Stomach (tissue), 4 donors: ENCODE measurements at regions not wholly inside any gene's neighbourhood (a gene's known extent, or its start where the extent isn't known, plus 50 kb on each side); places are given as distances from the start of the nearest gene placed in this dataset.

Source experiments
- CTCF ChIP-seq, 7 experiments: fragments of 450-650 bp in 4 of 7; fragments of 200-600 bp in 3 of 7; sonication (generic) in 3 of 7; IDR thresholded peaks; one replicate each; pipeline ENCODE4 v1.5.1; 2016 to 2019; ENCODE audit warnings: antibody characterized with exemption in 7 of 7, control low read depth in 2 of 7, mild to moderate bottlenecking in 1 of 7
- EP300 ChIP-seq: sonication (generic); formaldehyde crosslinking; IDR thresholded peaks from one replicate; pipeline ENCODE4 v1.6.1; 2017; ENCODE audit warnings: antibody characterized with exemption
- POLR2A ChIP-seq, 4 donors: fragments of 450-650 bp; IDR thresholded peaks; one replicate each; pipeline ENCODE4 v1.6.1; 2016; ENCODE audit warnings: antibody characterized with exemption in 4 of 4, control low read depth in 2 of 4, mild to moderate bottlenecking in 1 of 4, moderate library complexity in 1 of 4

GRCh38 chr20:16676891-16677290 is 52.9 kb upstream of the SNRPB2 start:
- TF ChIP-seq POLR2A (IDR thresholded peaks at IDR 0.05) (no peak), CTCF (IDR thresholded peaks at IDR 0.05) (no peak), EP300 (no peak)
